ENCODE measurements at regions not wholly inside any gene's neighbourhood (a gene's known extent, or its start where the extent isn't known, plus 50 kb on each side); places are given as distances from the start of the nearest gene placed in this dataset.

- no peak for TF ChIP-seq CTCF (IDR thresholded peaks at IDR 0.05; ENCODE audit: partially characterized antibody, unreplicated experiment)
Observed at GRCh38 chr1:168829876-168830275, 100.9 kb upstream of the DPT start.

DNA sequence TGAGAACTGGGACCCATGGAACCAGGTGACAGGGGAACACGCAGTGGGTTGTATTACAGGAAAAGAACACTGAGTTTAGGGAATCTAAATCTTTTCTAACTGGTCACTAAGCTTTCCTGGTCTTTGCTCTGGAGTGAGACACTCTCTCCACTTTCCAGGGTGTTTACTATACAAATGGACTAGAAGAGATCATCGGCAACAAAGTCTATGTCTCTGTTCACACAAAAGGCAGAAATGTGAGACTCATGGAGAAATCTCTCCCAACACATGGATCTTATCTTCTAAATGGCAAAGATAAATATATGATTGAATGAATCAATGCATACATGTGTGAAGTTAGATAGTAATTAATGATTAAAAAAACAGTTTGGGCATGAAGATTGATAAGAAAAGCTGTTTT, 101.6 kb upstream of the DPT start:
- Mint-ChIP-seq H3K4me1 (ENCODE audit: low read depth, unreplicated experiment) (no peaks in the 10 kb centered on the region), H3K4me3 (ENCODE audit: unreplicated experiment) (no peak overlapping the region), H3K36me3 (ENCODE audit: unreplicated experiment) (no peaks in the 10 kb centered on the region), H3K27ac (ENCODE audit: unreplicated experiment) (no peak overlapping the region), H3K27me3 (ENCODE audit: unreplicated experiment) (peaks cover 1% of the 10 kb centered on the region), H3K9me3 (ENCODE audit: unreplicated experiment) (peaks cover 3% of the 10 kb centered on the region)
- TF ChIP-seq CTCF (IDR thresholded peaks at IDR 0.05; ENCODE audit: partially characterized antibody, unreplicated experiment), result no peak
- DNase-seq, result no peak

More at GRCh38 chr1:168829876-168830275, 100.9 kb upstream of the DPT start:
- Mint-ChIP-seq H3K9me3 (ENCODE audit: unreplicated experiment) (peaks cover 1% of the 10 kb centered on the region), H3K4me3 (ENCODE audit: unreplicated experiment) (no peak overlapping the region), H3K36me3 (ENCODE audit: unreplicated experiment) (no peaks in the 10 kb centered on the region), H3K27me3 (ENCODE audit: unreplicated experiment) (peaks cover 1% of the 10 kb centered on the region), H3K27ac (ENCODE audit: unreplicated experiment) (no peak overlapping the region), H3K4me1 (ENCODE audit: low read depth, unreplicated experiment) (no peaks in the 10 kb centered on the region)
- no peak for DNase-seq

DNA sequence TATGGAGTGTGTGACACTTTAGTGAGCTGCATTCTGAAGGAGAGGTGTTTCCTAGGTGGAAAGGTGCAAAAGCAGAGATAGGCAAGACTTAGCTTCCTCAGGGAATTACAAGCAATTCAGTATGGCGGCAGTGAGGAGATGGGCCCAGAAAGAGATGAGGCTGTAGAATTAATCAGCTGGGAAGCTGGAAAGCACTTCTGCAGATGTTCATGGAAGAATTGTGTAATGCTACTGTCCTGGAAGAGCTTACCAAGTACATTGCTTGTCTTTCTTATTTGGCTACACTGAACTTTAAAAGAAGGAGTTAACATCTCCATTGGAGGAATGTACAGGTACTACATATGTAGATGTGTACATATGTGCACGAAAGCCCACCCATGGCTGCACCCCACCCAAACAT, 103.7 kb upstream of the DPT start:
- TF ChIP-seq CTCF (IDR thresholded peaks at IDR 0.05; ENCODE audit: partially characterized antibody, unreplicated experiment), result no peak
- Mint-ChIP-seq H3K4me1 (ENCODE audit: low read depth, unreplicated experiment) (no peaks in the 10 kb centered on the region), H3K36me3 (ENCODE audit: unreplicated experiment) (no peaks in the 10 kb centered on the region), H3K27ac (ENCODE audit: unreplicated experiment) (no peak overlapping the region), H3K4me3 (ENCODE audit: unreplicated experiment) (no peak overlapping the region), H3K27me3 (ENCODE audit: unreplicated experiment) (peaks cover 1% of the 10 kb centered on the region), H3K9me3 (ENCODE audit: unreplicated experiment) (peaks cover 3% of the 10 kb centered on the region)
- no peak for DNase-seq

DNA sequence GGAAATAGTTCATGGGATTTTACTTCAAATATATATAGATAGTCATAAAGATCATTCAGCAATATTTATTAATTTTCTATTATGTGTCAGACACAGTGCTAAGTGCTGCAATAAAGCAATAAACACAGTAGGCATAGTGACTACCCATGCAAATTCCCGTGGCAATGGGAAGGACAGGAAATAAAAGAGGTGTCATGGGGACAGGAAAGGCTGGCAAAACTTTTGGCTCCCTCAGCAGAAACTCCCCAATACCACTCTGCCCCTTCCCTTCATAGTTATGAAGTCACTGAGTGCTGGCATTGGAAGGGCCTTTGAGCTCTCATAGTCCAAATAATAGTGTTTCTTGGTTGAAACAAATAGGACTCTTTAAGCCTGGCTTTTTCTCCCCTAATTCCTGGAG, 104.4 kb upstream of the DPT start:
- no peak for DNase-seq
- Mint-ChIP-seq H3K4me1 (ENCODE audit: low read depth, unreplicated experiment) (no peaks in the 10 kb centered on the region), H3K27me3 (ENCODE audit: unreplicated experiment) (peaks cover 1% of the 10 kb centered on the region), H3K9me3 (ENCODE audit: unreplicated experiment) (peaks cover 3% of the 10 kb centered on the region), H3K4me3 (ENCODE audit: unreplicated experiment) (no peak overlapping the region), H3K27ac (ENCODE audit: unreplicated experiment) (no peak overlapping the region), H3K36me3 (ENCODE audit: unreplicated experiment) (no peaks in the 10 kb centered on the region)
- no peak for TF ChIP-seq CTCF (IDR thresholded peaks at IDR 0.05; ENCODE audit: partially characterized antibody, unreplicated experiment)

GRCh38 chr1:168833801-168834224, 104.8 kb upstream of the DPT start:
- H3K27me3 Mint-ChIP-seq (ENCODE audit: unreplicated experiment), result peaks cover 1% of the 10 kb centered on the region
- no peak overlapping the region for H3K27ac Mint-ChIP-seq (ENCODE audit: unreplicated experiment)
- no peak for DNase-seq
- peaks cover 4% of the 10 kb centered on the region for H3K9me3 Mint-ChIP-seq (ENCODE audit: unreplicated experiment)
- no peak overlapping the region for H3K4me3 Mint-ChIP-seq (ENCODE audit: unreplicated experiment)
- H3K36me3 Mint-ChIP-seq (ENCODE audit: unreplicated experiment), result no peaks in the 10 kb centered on the region
- no peak for TF ChIP-seq CTCF (IDR thresholded peaks at IDR 0.05; ENCODE audit: partially characterized antibody, unreplicated experiment)
- H3K4me1 Mint-ChIP-seq (ENCODE audit: low read depth, unreplicated experiment), result no peaks in the 10 kb centered on the region

All from glutamatergic neuron (in vitro differentiated cells).